Brain microvascular endothelial cell (primary cell): ENCODE measurements at regions not wholly inside any gene's neighbourhood (a gene's known extent, or its start where the extent isn't known, plus 50 kb on each side); places are given as distances from the start of the nearest gene placed in this dataset.

Source experiments
- DNase-seq: peaks from one replicate; pipeline ENCODE4 v3.0.0-alpha.2; 2020
- H3K27ac ChIP-seq: fragments of 250-450 bp; sonication (Bioruptor Pico); 2 replicates; pipeline ENCODE4 v1.5.1; 2020; ENCODE audit warnings: mild to moderate bottlenecking, moderate library complexity
- H3K27me3 ChIP-seq: fragments of 250-450 bp; sonication (Bioruptor Pico); replicated peaks from 2 replicates; pipeline ENCODE4 v1.5.1; 2020; ENCODE audit warnings: mild to moderate bottlenecking
- H3K36me3 ChIP-seq: fragments of 250-450 bp; sonication (Bioruptor Pico); replicated peaks from 2 replicates; pipeline ENCODE4 v1.5.1; 2020; ENCODE audit warnings: mild to moderate bottlenecking
- H3K4me3 ChIP-seq: 2 replicates; pipeline ENCODE4 v1.5.1; 2011; ENCODE audit warnings: low read depth, mild to moderate bottlenecking, control low read depth, low read length, moderate library complexity
- in situ Hi-C: cut with HindIII; loops from 2 replicates; pipeline ENCODE4 v1.10.0; 2017; ENCODE audit warnings: low sequenced_read_pairs, low pct_ligation_motif_present
- TF ChIP-seq, protein P1 (sequence below): IDR thresholded peaks from 2 replicates; pipeline ENCODE4 v1.5.1; 2011; ENCODE audit warnings: low read depth, mild to moderate bottlenecking, moderate library complexity, low read length, control low read depth, inconsistent platforms; ENCODE audit errors: missing control alignments

DNA sequence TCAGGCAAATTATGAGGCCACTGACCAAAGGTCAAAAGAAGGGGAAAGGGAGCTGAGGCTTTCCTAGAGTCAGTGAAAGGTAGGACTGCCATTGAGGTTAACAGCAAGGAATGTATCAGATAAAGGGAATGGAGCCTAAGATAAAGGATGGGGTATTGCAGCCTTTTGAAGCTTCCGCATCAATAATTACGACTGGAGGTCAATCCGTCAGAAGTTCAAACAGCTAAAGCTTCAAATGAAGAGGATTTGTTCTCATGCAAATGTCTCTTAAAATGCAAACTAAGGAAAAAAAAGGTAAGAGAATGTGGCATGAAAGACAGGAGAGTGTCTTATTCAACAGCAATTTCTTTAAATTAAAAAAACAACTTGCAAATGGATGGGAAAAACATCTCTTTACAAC, 341.1 kb upstream of the RGMB start:
- in situ Hi-C loops: loop anchor here (25.0 kb wide), 1 partner anchor 330 kb away; the partner anchor contains the start of gene RGMB
- Histone ChIP-seq H3K27me3 (no peaks in the 10 kb centered on the region), H3K4me3 (no peak overlapping the region), H3K36me3 (no peaks in the 10 kb centered on the region), H3K27ac (no peak overlapping the region)
- TF ChIP-seq, protein P1, sequence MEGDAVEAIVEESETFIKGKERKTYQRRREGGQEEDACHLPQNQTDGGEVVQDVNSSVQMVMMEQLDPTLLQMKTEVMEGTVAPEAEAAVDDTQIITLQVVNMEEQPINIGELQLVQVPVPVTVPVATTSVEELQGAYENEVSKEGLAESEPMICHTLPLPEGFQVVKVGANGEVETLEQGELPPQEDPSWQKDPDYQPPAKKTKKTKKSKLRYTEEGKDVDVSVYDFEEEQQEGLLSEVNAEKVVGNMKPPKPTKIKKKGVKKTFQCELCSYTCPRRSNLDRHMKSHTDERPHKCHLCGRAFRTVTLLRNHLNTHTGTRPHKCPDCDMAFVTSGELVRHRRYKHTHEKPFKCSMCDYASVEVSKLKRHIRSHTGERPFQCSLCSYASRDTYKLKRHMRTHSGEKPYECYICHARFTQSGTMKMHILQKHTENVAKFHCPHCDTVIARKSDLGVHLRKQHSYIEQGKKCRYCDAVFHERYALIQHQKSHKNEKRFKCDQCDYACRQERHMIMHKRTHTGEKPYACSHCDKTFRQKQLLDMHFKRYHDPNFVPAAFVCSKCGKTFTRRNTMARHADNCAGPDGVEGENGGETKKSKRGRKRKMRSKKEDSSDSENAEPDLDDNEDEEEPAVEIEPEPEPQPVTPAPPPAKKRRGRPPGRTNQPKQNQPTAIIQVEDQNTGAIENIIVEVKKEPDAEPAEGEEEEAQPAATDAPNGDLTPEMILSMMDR: no peak
- no peak for DNase-seq

- TF ChIP-seq, protein P1: no peak
- in situ Hi-C loops: loop anchor here (25.0 kb wide), 1 partner anchor 329 kb away; the partner anchor contains the start of gene RGMB
- no peak for DNase-seq
Observed at GRCh38 chr5:98433022-98433421, 340.4 kb upstream of the RGMB start.

DNA sequence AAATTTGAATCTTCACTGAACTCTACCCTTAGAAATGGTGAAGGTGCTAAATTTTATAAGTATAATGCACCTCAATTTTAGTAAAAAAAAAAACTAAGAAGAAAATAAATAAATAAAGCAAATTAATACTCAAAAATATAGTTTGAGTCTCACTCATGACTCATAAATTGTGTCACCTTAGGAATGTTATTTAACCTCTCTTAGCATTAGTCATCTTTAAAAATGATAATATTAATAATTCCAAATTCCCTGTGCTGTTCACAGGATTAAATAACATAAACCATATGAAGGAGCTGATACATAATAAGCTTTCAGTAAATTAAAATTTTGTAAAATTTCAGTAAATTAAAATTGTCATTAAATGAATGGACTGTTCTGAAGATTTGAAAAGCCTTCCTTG, 339.8 kb upstream of the RGMB start:
- H3K27me3 ChIP-seq: no peaks in the 10 kb centered on the region
- in situ Hi-C loops: loop anchor here (25.0 kb wide), 1 partner anchor 329 kb away; the partner anchor contains the start of gene RGMB
- H3K27ac ChIP-seq: peak overlapping the region; percentile 5
- TF ChIP-seq, protein P1: no peak
- DNase-seq: no peak
- H3K36me3 ChIP-seq: no peaks in the 10 kb centered on the region
- H3K4me3 ChIP-seq: no peak overlapping the region

More at GRCh38 chr5:98433022-98433421, 340.4 kb upstream of the RGMB start:
- no peaks in the 10 kb centered on the region for H3K36me3 ChIP-seq
- H3K27me3 ChIP-seq: no peaks in the 10 kb centered on the region
- no peak overlapping the region for H3K27ac ChIP-seq
- H3K4me3 ChIP-seq: no peak overlapping the region

DNA sequence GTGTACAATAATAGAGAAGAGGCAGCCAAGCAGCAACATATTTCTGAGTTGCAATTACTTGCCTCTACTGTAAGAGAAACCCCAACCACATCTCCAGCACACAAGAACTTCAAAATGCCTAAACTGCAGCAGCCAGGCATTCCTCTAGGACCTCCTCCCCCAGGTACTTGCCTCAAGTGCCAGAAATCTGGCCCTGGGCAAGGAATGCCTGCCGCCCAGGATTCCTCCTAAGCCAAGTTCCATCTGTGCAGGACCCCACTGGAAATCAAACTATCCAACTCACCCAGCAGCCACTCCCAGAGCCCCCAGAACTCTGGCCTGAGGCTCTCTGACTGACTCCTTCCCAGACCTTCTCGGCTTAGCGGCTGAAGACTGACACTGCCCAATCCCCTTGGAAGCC, 336.8 kb upstream of the RGMB start:
- H3K4me3 ChIP-seq: no peak overlapping the region
- H3K27me3 ChIP-seq: no peaks in the 10 kb centered on the region
- H3K36me3 ChIP-seq: no peaks in the 10 kb centered on the region
- no peak overlapping the region for H3K27ac ChIP-seq
- in situ Hi-C loops: loop anchor here (25.0 kb wide), 1 partner anchor 326 kb away; the partner anchor contains the start of gene RGMB
- TF ChIP-seq, protein P1: no peak
- no peak for DNase-seq

DNA sequence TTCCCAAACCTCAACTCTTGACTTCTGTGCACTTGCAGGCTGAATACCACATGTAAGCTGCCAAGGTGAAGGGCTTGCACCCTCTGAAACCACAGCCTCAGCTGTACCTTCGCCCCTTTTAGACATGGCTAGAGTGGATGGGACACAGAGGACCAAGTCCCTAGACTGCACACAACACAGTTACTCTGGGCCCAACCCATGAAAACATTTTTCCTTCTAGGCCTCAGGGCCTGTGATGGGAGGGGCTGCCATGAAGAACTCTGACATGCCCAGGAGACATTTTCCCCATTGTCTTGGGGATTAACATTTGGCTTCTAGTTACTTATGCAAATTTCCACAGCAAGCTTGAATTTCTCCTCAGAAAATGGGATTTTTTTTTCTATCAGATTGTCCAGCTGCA, 331.0 kb upstream of the RGMB start:
- no peak overlapping the region for H3K27ac ChIP-seq
- no peak for DNase-seq
- no peak overlapping the region for H3K4me3 ChIP-seq
- in situ Hi-C loops: loop anchor here (25.0 kb wide), 1 partner anchor 320 kb away; the partner anchor contains the start of gene RGMB
- TF ChIP-seq, protein P1: no peak
- no peaks in the 10 kb centered on the region for H3K36me3 ChIP-seq
- H3K27me3 ChIP-seq: no peaks in the 10 kb centered on the region

GRCh38 chr5:98443881-98444280, 329.6 kb upstream of the RGMB start:
- in situ Hi-C loops: loop anchor here (25.0 kb wide), 1 partner anchor 318 kb away; the partner anchor contains the start of gene RGMB
- Histone ChIP-seq H3K27me3 (no peaks in the 10 kb centered on the region), H3K36me3 (no peaks in the 10 kb centered on the region), H3K4me3 (no peak overlapping the region), H3K27ac (no peak overlapping the region)
- TF ChIP-seq, protein P1: no peak
- no peak for DNase-seq
